HEK293 (cell line): ENCODE measurements at regions not wholly inside any gene's neighbourhood (a gene's known extent, or its start where the extent isn't known, plus 50 kb on each side); places are given as distances from the start of the nearest gene placed in this dataset.

Experiments
- CTCF ChIA-PET: fragments of 350-600 bp; formaldehyde crosslinking; extraction: SDS; loops from one replicate; lab custom pipeline; 2021; ENCODE audit warnings: antibody characterized with exemption; lab: Yijun Ruan, JAX
- POLR2A ChIA-PET: fragments of 300-600 bp; formaldehyde crosslinking; extraction: SDS; loops from one replicate; lab custom pipeline; 2020; ENCODE audit warnings: antibody characterized with exemption, inconsistent platforms; lab: Yijun Ruan, JAX
- H3K27ac ChIP-seq: fragments of 200-500 bp; sonication (Bioruptor generic); 2 replicates; pipeline ENCODE4 v1.5.1; 2014; ENCODE audit warnings: low read depth, low read length, control low read depth, inconsistent platforms; ENCODE audit errors: extremely low read depth
- H3K36me3 ChIP-seq, 2 experiments: fragments of 200-500 bp in 1 of 2; sonication (Bioruptor generic) in 1 of 2; 1 replicate in 1 of 2; 2 replicates in 1 of 2; pipeline ENCODE4 v1.5.1; 2014 to 2017; ENCODE audit warnings: inconsistent platforms in 2 of 2, low read length in 2 of 2; ENCODE audit not compliant: control insufficient read depth in 2 of 2, insufficient read depth in 1 of 2
- H3K4me1 ChIP-seq: fragments of 200-500 bp; sonication (Bioruptor generic); 2 replicates; pipeline ENCODE4 v1.5.1; 2014; ENCODE audit warnings: mild to moderate bottlenecking, low read length, inconsistent platforms; ENCODE audit not compliant: control insufficient read depth, insufficient read depth
- H3K4me3 ChIP-seq: 2 replicates; pipeline ENCODE4 v1.5.1; 2011; ENCODE audit warnings: low read depth, mild to moderate bottlenecking, control low read depth, low read length, moderate library complexity
- H3K9me3 ChIP-seq: fragments of 200-500 bp; sonication (Bioruptor generic); 2 replicates; pipeline ENCODE4 v1.5.1; 2014; ENCODE audit warnings: low read depth, low read length, inconsistent platforms; ENCODE audit not compliant: control insufficient read depth, insufficient read depth
- GFI1B ChIP-seq: fragments of 450-650 bp; formaldehyde crosslinking; IDR thresholded peaks from 2 replicates; pipeline ENCODE4 v1.5.1; 2016; ENCODE audit warnings: missing biosample characterization, missing genetic modification characterization
- ZNF221 ChIP-seq: fragments of 450-650 bp; formaldehyde crosslinking; IDR thresholded peaks from 2 replicates; pipeline ENCODE4 v1.5.1; 2017; ENCODE audit warnings: missing biosample characterization, missing genetic modification characterization, borderline replicate concordance
- ZNF391 ChIP-seq: fragments of 450-650 bp; formaldehyde crosslinking; IDR thresholded peaks from 2 replicates; pipeline ENCODE4 v1.5.1; 2016; ENCODE audit warnings: low read depth, missing biosample characterization, missing genetic modification characterization, borderline replicate concordance
- ZNF530 ChIP-seq: fragments of 450-650 bp; formaldehyde crosslinking; IDR thresholded peaks from 2 replicates; pipeline ENCODE4 v1.5.1; 2016; ENCODE audit warnings: low read depth, missing biosample characterization, missing genetic modification characterization
- ZNF610 ChIP-seq: fragments of 450-650 bp; formaldehyde crosslinking; IDR thresholded peaks from 2 replicates; pipeline ENCODE4 v1.5.1; 2016; ENCODE audit warnings: missing biosample characterization, missing genetic modification characterization, borderline replicate concordance
- ZNF623 ChIP-seq: fragments of 450-650 bp; formaldehyde crosslinking; IDR thresholded peaks from 2 replicates; pipeline ENCODE4 v1.5.1; 2016; ENCODE audit warnings: missing biosample characterization, missing genetic modification characterization
- ZNF658 ChIP-seq: fragments of 450-650 bp; formaldehyde crosslinking; IDR thresholded peaks from 2 replicates; pipeline ENCODE4; 2016; ENCODE audit warnings: missing biosample characterization, missing genetic modification characterization
- ZNF701 ChIP-seq: fragments of 450-650 bp; formaldehyde crosslinking; IDR thresholded peaks from 2 replicates; pipeline ENCODE4 v1.5.1; 2016; ENCODE audit warnings: missing biosample characterization, missing genetic modification characterization
- ZNF837 ChIP-seq: fragments of 450-650 bp; formaldehyde crosslinking; IDR thresholded peaks from 2 replicates; pipeline ENCODE4 v1.5.1; 2016; ENCODE audit warnings: missing biosample characterization, missing genetic modification characterization
- TF ChIP-seq, protein P1 (sequence below): fragments of 450-650 bp; formaldehyde crosslinking; IDR thresholded peaks from 2 replicates; pipeline ENCODE4; 2016; ENCODE audit warnings: missing biosample characterization, missing genetic modification characterization
- TF ChIP-seq, protein P2 (sequence below): fragments of 450-650 bp; formaldehyde crosslinking; IDR thresholded peaks from 2 replicates; pipeline ENCODE4 v1.5.1; 2016; ENCODE audit warnings: missing biosample characterization, missing genetic modification characterization
- TF ChIP-seq, protein P3 (sequence below): fragments of 450-650 bp; formaldehyde crosslinking; IDR thresholded peaks from 2 replicates; pipeline ENCODE4 v1.5.1; 2016; ENCODE audit warnings: missing biosample characterization, missing genetic modification characterization, borderline replicate concordance
- TF ChIP-seq, protein P4 (sequence below): fragments of 450-650 bp; formaldehyde crosslinking; IDR thresholded peaks from 2 replicates; pipeline ENCODE4 v1.5.1; 2016; ENCODE audit warnings: missing biosample characterization, missing genetic modification characterization
- TF ChIP-seq, protein P5 (sequence below): fragments of 450-650 bp; formaldehyde crosslinking; IDR thresholded peaks from 2 replicates; pipeline ENCODE4 v1.5.1; 2016; ENCODE audit warnings: missing biosample characterization, missing genetic modification characterization
- TF ChIP-seq, protein P6 (sequence below): fragments of 450-650 bp; formaldehyde crosslinking; IDR thresholded peaks from 2 replicates; pipeline ENCODE4 v1.5.1; 2017; ENCODE audit warnings: missing biosample characterization, missing genetic modification characterization
- TF ChIP-seq, protein P7 (sequence below): fragments of 450-650 bp; formaldehyde crosslinking; IDR thresholded peaks from 2 replicates; pipeline ENCODE4 v1.5.1; 2016; ENCODE audit warnings: missing biosample characterization, missing genetic modification characterization
- TF ChIP-seq, protein P8 (sequence below): fragments of 450-650 bp; formaldehyde crosslinking; IDR thresholded peaks from 2 replicates; pipeline ENCODE4 v1.5.1; 2016; ENCODE audit warnings: missing biosample characterization, missing genetic modification characterization

DNA sequence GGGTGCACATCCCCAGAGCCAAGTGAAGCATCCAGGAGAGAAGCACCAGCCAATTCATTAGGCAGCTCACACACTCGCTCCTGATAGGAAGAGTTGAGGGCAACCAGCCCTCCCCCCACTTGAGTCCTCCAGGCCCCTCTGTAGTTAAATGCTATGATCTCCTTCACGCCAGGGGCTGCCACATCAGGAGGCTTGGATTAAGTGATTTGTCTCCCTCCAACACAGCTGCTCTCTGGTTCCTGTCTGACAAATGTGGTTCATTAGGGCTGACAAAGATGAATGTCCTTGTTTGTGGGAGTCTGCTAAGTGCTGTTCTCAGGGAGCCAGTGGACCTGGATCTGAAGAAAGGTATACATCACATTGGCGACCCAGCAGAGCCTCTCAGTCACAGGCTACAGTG lies 94.5 kb upstream of the WSCD1 start (continued):
- TF ChIP-seq ZNF837 (tag by site-specific recombination) (no peak), ZNF391 (tag by site-specific recombination) (no peak), ZNF221 (tag by site-specific recombination) (no peak), GFI1B (tag by site-specific recombination) (no peak), ZNF658 (tag by site-specific recombination) (no peak)
- TF ChIP-seq, protein P1, sequence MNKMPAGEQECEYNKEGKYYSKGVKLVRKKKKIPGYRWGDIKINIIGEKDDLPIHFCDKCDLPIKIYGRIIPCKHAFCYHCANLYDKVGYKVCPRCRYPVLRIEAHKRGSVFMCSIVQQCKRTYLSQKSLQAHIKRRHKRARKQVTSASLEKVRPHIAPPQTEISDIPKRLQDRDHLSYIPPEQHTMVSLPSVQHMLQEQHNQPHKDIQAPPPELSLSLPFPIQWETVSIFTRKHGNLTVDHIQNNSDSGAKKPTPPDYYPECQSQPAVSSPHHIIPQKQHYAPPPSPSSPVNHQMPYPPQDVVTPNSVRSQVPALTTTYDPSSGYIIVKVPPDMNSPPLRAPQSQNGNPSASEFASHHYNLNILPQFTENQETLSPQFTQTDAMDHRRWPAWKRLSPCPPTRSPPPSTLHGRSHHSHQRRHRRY (tag by site-specific recombination) = no peak
- TF ChIP-seq, protein P2, sequence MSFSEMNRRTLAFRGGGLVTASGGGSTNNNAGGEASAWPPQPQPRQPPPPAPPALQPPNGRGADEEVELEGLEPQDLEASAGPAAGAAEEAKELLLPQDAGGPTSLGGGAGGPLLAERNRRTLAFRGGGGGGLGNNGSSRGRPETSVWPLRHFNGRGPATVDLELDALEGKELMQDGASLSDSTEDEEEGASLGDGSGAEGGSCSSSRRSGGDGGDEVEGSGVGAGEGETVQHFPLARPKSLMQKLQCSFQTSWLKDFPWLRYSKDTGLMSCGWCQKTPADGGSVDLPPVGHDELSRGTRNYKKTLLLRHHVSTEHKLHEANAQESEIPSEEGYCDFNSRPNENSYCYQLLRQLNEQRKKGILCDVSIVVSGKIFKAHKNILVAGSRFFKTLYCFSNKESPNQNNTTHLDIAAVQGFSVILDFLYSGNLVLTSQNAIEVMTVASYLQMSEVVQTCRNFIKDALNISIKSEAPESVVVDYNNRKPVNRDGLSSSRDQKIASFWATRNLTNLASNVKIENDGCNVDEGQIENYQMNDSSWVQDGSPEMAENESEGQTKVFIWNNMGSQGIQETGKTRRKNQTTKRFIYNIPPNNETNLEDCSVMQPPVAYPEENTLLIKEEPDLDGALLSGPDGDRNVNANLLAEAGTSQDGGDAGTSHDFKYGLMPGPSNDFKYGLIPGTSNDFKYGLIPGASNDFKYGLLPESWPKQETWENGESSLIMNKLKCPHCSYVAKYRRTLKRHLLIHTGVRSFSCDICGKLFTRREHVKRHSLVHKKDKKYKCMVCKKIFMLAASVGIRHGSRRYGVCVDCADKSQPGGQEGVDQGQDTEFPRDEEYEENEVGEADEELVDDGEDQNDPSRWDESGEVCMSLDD = no peak

DNA sequence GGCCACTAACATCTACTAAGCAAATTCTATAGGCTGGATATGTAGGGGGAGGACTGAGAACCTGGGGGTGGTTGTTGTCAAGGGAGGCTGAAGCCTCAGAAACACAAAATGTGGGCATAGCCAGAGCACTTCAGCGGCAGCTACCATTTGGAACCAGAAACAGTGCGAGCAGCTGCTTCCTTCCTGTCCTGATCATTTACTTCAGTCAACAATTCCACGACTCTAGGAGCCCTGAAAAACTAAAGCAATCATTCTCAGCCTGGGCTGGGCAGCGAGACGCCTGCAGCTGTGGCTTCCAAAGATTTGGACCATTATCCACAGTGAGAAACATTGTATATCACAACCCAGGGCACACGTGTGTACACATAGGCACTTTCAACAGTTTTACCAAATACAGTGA lies 93.9 kb upstream of the WSCD1 start:
- H3K36me3 ChIP-seq = no peaks in the 10 kb centered on the region
- no peaks in the 10 kb centered on the region for H3K4me1 ChIP-seq
- H3K27ac ChIP-seq = no peak overlapping the region
- no peak overlapping the region for H3K4me3 ChIP-seq
- POLR2A ChIA-PET = no interaction called here
- CTCF ChIA-PET = no interaction called here
- no peaks in the 10 kb centered on the region for H3K9me3 ChIP-seq
- TF ChIP-seq, protein P3, sequence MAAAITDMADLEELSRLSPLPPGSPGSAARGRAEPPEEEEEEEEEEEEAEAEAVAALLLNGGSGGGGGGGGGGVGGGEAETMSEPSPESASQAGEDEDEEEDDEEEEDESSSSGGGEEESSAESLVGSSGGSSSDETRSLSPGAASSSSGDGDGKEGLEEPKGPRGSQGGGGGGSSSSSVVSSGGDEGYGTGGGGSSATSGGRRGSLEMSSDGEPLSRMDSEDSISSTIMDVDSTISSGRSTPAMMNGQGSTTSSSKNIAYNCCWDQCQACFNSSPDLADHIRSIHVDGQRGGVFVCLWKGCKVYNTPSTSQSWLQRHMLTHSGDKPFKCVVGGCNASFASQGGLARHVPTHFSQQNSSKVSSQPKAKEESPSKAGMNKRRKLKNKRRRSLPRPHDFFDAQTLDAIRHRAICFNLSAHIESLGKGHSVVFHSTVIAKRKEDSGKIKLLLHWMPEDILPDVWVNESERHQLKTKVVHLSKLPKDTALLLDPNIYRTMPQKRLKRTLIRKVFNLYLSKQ = no peak
- TF ChIP-seq, protein P4, sequence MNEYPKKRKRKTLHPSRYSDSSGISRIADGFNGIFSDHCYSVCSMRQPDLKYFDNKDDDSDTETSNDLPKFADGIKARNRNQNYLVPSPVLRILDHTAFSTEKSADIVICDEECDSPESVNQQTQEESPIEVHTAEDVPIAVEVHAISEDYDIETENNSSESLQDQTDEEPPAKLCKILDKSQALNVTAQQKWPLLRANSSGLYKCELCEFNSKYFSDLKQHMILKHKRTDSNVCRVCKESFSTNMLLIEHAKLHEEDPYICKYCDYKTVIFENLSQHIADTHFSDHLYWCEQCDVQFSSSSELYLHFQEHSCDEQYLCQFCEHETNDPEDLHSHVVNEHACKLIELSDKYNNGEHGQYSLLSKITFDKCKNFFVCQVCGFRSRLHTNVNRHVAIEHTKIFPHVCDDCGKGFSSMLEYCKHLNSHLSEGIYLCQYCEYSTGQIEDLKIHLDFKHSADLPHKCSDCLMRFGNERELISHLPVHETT (tag by site-specific recombination) = no peak

DNA sequence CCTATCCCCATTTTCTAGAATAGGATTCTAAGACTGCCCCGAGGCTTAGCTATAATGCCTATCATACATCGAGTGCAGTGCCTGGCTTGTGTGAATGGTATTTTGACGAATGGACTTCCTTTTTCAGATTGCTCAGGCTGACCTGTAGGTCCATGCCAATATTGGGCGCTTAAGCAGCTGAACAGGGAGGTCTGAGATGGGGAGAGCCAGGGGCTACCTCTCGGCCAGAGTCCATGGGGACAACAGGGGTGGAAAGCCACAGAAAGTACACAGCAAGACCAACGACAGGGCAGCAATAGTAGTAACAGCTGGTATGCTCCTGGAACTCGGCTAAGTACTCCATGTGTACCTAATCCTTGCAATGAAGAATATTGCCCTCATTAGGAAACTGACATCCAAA lies 91.7 kb upstream of the WSCD1 start:
- no peaks in the 10 kb centered on the region for H3K9me3 ChIP-seq
- CTCF ChIA-PET = no interaction called here
- POLR2A ChIA-PET = no interaction called here

More for the DNA sequence above, 91.7 kb upstream of the WSCD1 start:
- H3K27ac ChIP-seq = no peak overlapping the region
- no peak overlapping the region for H3K4me3 ChIP-seq
- TF ChIP-seq ZNF701 (tag by site-specific recombination) (no peak), ZNF530 (tag by site-specific recombination) (no peak), ZNF610 (tag by site-specific recombination) (no peak), ZNF623 (tag by site-specific recombination) (no peak)
- TF ChIP-seq, protein P5, sequence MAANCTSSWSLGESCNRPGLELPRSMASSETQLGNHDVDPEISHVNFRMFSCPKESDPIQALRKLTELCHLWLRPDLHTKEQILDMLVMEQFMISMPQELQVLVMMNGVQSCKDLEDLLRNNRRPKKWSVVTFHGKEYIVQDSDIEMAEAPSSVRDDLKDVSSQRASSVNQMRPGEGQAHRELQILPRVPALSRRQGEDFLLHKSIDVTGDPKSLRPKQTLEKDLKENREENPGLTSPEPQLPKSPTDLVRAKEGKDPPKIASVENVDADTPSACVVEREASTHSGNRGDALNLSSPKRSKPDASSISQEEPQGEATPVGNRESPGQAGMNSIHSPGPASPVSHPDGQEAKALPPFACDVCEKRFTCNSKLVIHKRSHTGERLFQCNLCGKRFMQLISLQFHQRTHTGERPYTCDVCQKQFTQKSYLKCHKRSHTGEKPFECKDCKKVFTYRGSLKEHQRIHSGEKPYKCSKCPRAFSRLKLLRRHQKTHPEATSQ (tag by site-specific recombination) = no peak
- TF ChIP-seq, protein P6, sequence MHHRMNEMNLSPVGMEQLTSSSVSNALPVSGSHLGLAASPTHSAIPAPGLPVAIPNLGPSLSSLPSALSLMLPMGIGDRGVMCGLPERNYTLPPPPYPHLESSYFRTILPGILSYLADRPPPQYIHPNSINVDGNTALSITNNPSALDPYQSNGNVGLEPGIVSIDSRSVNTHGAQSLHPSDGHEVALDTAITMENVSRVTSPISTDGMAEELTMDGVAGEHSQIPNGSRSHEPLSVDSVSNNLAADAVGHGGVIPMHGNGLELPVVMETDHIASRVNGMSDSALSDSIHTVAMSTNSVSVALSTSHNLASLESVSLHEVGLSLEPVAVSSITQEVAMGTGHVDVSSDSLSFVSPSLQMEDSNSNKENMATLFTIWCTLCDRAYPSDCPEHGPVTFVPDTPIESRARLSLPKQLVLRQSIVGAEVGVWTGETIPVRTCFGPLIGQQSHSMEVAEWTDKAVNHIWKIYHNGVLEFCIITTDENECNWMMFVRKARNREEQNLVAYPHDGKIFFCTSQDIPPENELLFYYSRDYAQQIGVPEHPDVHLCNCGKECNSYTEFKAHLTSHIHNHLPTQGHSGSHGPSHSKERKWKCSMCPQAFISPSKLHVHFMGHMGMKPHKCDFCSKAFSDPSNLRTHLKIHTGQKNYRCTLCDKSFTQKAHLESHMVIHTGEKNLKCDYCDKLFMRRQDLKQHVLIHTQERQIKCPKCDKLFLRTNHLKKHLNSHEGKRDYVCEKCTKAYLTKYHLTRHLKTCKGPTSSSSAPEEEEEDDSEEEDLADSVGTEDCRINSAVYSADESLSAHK (tag by site-specific recombination) = no peak
- TF ChIP-seq, protein P7, sequence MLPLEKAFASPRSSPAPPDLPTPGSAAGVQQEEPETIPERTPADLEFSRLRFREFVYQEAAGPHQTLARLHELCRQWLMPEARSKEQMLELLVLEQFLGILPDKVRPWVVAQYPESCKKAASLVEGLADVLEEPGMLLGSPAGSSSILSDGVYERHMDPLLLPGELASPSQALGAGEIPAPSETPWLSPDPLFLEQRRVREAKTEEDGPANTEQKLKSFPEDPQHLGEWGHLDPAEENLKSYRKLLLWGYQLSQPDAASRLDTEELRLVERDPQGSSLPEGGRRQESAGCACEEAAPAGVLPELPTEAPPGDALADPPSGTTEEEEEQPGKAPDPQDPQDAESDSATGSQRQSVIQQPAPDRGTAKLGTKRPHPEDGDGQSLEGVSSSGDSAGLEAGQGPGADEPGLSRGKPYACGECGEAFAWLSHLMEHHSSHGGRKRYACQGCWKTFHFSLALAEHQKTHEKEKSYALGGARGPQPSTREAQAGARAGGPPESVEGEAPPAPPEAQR (tag by site-specific recombination) = no peak
- TF ChIP-seq, protein P8, sequence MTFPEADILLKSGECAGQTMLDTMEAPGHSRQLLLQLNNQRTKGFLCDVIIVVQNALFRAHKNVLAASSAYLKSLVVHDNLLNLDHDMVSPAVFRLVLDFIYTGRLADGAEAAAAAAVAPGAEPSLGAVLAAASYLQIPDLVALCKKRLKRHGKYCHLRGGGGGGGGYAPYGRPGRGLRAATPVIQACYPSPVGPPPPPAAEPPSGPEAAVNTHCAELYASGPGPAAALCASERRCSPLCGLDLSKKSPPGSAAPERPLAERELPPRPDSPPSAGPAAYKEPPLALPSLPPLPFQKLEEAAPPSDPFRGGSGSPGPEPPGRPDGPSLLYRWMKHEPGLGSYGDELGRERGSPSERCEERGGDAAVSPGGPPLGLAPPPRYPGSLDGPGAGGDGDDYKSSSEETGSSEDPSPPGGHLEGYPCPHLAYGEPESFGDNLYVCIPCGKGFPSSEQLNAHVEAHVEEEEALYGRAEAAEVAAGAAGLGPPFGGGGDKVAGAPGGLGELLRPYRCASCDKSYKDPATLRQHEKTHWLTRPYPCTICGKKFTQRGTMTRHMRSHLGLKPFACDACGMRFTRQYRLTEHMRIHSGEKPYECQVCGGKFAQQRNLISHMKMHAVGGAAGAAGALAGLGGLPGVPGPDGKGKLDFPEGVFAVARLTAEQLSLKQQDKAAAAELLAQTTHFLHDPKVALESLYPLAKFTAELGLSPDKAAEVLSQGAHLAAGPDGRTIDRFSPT (tag by site-specific recombination) = no peak
- H3K36me3 ChIP-seq = no peaks in the 10 kb centered on the region
- H3K4me1 ChIP-seq = no peaks in the 10 kb centered on the region
